ENCODE measurements at regions not wholly inside any gene's neighbourhood (a gene's known extent, or its start where the extent isn't known, plus 50 kb on each side); places are given as distances from the start of the nearest gene placed in this dataset.
"Not testable (repeated sequence)": the region's sequence is repeated elsewhere in the genome, so short reads cannot be mapped to it uniquely, and the experiment has no call there.

DNA sequence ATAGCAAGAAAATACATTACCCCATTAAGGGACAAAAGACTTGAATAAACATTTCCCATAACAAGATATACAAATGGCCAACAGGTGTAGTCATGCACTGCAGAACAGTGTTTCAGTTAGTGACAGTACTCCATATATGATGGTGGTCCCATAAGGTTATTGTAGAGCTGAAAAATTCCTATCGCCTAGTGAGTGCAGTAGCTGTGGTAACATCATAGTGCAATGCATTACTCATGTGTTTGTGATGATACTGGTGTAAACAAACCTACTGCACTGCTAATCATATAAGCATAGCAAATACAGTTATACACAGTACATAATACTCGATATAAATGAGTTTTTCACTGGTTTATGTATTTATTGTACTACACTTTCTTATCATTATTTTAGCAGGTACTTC lies 168.7 kb downstream of the C12orf75 start:
- H3K27ac ChIP-seq, result no peak overlapping the region
- intact Hi-C loops (cut with DNase I), result no loop called here
- H3K9me3 ChIP-seq, result no peaks in the 10 kb centered on the region

DNA sequence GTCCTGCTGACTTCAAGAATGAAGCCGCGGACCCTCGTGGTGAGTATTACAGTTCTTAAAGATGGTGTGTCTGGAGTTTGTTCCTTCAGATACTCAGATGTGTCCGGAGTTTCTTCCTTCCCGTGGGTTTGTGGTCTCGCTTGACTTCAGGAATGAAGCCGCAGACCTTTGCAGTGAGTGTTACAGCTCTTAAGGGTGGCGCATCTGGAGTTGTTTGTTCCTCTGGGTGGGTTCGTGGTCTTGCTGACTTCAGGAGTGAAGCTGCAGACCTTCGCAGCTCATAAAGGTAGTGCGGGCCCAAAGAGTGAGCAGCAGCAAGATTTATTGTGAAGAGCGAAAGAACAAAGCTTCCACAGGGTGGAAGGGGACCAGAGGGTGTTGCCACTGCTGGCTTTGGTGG lies 170.2 kb downstream of the C12orf75 start:
- H3K27me3 ChIP-seq; DNase-seq; H3K27ac ChIP-seq; H3K4me1 ChIP-seq; H3K4me3 ChIP-seq; H3K9me3 ChIP-seq; H3K36me3 ChIP-seq; intact Hi-C loops (cut with DNase I); H3K9ac ChIP-seq (ENCODE audit: low read depth in 2 of 2, low read length in 2 of 2): not testable (repeated sequence)

More for the DNA sequence above, 168.7 kb downstream of the C12orf75 start:
- TF ChIP-seq, protein P1, sequence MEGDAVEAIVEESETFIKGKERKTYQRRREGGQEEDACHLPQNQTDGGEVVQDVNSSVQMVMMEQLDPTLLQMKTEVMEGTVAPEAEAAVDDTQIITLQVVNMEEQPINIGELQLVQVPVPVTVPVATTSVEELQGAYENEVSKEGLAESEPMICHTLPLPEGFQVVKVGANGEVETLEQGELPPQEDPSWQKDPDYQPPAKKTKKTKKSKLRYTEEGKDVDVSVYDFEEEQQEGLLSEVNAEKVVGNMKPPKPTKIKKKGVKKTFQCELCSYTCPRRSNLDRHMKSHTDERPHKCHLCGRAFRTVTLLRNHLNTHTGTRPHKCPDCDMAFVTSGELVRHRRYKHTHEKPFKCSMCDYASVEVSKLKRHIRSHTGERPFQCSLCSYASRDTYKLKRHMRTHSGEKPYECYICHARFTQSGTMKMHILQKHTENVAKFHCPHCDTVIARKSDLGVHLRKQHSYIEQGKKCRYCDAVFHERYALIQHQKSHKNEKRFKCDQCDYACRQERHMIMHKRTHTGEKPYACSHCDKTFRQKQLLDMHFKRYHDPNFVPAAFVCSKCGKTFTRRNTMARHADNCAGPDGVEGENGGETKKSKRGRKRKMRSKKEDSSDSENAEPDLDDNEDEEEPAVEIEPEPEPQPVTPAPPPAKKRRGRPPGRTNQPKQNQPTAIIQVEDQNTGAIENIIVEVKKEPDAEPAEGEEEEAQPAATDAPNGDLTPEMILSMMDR (IDR thresholded peaks at IDR 0.05), result no peak
- Histone ChIP-seq H3K36me3 (no peaks in the 10 kb centered on the region), H3K4me3 (no peak overlapping the region), H3K27me3 (no peaks in the 10 kb centered on the region), H3K4me1 (no peaks in the 10 kb centered on the region), H3K9ac (ENCODE audit: low read depth in 2 of 2, low read length in 2 of 2) (no peak overlapping the region)
- no peak for DNase-seq

DNA sequence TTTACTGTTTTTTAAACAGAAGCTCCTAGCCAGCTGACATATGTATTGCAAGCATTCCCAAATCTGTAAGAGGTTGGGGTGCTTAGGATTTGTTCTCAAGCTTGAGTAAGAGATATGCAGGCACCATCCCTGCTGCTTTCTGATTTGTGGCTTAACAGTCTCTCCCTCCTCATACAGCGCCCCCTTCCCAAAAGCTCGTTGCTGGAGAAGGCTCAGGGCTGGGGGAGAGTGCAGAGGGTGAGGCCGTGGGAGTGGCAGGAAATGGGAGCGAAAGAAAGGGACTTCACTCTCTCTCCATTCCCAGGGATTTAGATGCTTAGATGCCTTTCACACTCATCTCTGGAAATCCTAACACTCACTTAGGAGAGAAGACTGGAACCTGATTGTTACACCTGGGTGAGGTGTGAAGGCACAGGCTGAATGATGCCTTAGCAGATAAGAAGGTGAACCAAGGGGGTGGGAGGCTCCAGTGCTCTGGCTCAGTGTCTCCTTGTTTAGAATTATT lies 172.0 kb downstream of the C12orf75 start:
- DNase-seq, result no peak

DNA sequence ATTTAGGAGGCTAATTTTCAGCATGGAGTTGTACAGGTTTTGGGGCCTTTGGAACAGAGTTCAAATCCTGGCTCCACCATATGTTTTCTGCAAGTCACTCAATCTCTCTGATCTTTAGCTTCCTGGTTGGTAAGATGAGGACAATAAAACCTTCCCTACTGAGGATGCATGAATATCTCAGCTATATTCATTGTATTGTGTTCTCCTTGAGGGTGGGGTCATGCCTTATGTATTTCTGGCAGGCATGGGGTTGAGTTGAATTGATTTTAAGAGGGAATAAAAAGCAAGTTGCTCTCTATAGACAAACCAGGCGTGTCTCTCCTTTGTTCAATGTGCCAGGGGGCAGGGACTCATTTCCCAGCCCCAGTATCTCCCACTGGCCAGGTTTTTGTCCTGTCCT lies 173.1 kb downstream of the C12orf75 start:
- no peak overlapping the region for H3K27ac ChIP-seq
- no peak overlapping the region for H3K9ac ChIP-seq (ENCODE audit: low read depth in 2 of 2, low read length in 2 of 2)
- TF ChIP-seq, protein P1 (IDR thresholded peaks at IDR 0.05), result no peak
- H3K4me3 ChIP-seq, result no peak overlapping the region
- no peak for DNase-seq
- H3K9me3 ChIP-seq, result no peaks in the 10 kb centered on the region
- H3K36me3 ChIP-seq, result no peaks in the 10 kb centered on the region
- no peaks in the 10 kb centered on the region for H3K4me1 ChIP-seq
- no peaks in the 10 kb centered on the region for H3K27me3 ChIP-seq
- intact Hi-C loops (cut with DNase I), result no loop called here

More for the DNA sequence above, 172.0 kb downstream of the C12orf75 start:
- Histone ChIP-seq H3K36me3 (no peaks in the 10 kb centered on the region), H3K4me3 (no peak overlapping the region), H3K27ac (no peak overlapping the region), H3K9me3 (no peaks in the 10 kb centered on the region), H3K27me3 (no peaks in the 10 kb centered on the region), H3K9ac (ENCODE audit: low read depth in 2 of 2, low read length in 2 of 2) (no peak overlapping the region), H3K4me1 (no peaks in the 10 kb centered on the region)
- TF ChIP-seq, protein P1 (IDR thresholded peaks at IDR 0.05), result no peak
- intact Hi-C loops (cut with DNase I), result no loop called here

DNA sequence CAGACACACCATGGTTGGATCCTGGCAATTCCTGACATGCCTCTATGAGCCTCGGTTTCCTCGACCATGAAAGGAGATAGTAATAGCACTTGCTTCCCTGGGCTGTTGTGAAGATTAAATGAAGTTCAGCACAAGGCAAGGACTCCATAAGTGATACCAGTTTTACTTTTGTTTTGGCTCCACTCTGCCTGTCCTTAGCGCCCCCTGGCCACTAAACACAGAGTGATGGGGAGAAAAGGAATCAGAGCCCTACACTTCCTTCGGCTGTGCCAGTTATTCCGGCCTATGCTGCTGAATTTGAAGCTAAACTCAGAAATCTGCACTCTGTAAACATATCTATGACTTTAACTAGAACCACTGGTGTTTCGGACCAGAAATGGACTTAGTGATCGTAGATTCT lies 173.8 kb downstream of the C12orf75 start:
- no peak overlapping the region for H3K27ac ChIP-seq
- no peaks in the 10 kb centered on the region for H3K36me3 ChIP-seq
- TF ChIP-seq, protein P1 (IDR thresholded peaks at IDR 0.05), result no peak
- H3K4me3 ChIP-seq, result no peak overlapping the region
- DNase-seq, result no peak
- intact Hi-C loops (cut with DNase I), result no loop called here
- H3K9ac ChIP-seq (ENCODE audit: low read depth in 2 of 2, low read length in 2 of 2), result no peak overlapping the region
- H3K9me3 ChIP-seq, result no peaks in the 10 kb centered on the region
- no peaks in the 10 kb centered on the region for H3K4me1 ChIP-seq
- no peaks in the 10 kb centered on the region for H3K27me3 ChIP-seq

DNA sequence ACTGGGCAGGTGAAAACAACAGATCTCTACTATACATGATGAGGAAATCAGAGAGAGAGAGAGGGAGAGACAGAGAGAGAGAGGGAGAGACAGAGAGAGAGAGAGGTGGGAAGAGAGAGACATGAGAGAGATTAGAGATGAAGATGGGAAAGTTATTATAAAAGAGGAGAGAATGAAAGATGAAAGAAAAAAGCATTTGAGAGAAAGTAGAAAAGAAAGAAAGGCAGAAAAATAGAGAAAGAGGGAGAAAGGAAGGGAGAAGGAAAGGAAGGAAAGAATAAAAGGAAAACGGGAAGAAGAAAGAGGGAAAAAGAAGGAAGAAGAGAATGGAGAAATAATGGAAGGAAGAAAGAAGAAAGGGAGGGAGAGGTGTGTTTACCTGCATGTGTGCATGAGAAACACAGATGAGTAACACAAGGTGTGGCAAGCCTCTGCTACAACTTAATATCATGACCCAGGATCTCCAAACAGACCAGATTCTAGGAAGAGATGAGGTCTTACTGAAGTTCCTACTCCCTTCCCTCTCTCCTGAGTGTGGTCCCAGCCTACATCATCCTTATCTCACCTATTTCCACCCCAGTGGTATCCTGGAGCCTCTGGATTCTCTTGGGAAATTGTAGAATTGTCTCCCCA lies 176.3 kb downstream of the C12orf75 start:
- H3K27ac ChIP-seq, result no peak overlapping the region
- no peak for DNase-seq
- no peaks in the 10 kb centered on the region for H3K27me3 ChIP-seq
- H3K9ac ChIP-seq (ENCODE audit: low read depth in 2 of 2, low read length in 2 of 2), result no peak overlapping the region
- TF ChIP-seq, protein P1 (IDR thresholded peaks at IDR 0.05), result no peak
- intact Hi-C loops (cut with DNase I), result no loop called here
- no peaks in the 10 kb centered on the region for H3K9me3 ChIP-seq
- no peaks in the 10 kb centered on the region for H3K4me1 ChIP-seq
- H3K36me3 ChIP-seq, result no peaks in the 10 kb centered on the region
- no peak overlapping the region for H3K4me3 ChIP-seq

All from colonic mucosa (tissue), 4 donors.